NCI-H69 (cell line): ENCODE measurements at regions not wholly inside any gene's neighbourhood (a gene's known extent, or its start where the extent isn't known, plus 50 kb on each side); places are given as distances from the start of the nearest gene placed in this dataset.
"Not testable (repeated sequence)": the region's sequence is repeated elsewhere in the genome, so short reads cannot be mapped to it uniquely, and the experiment has no call there.

ENCODE experiments used
- DNase-seq: peaks from one replicate; lab custom pipeline; 2025; lab: John Stamatoyannopoulos, UW

GRCh38 chr4:38333219-38333618 lies 330.8 kb upstream of the KLF3 start:
- DNase-seq: no peak

- no peak for DNase-seq
Observed at GRCh38 chr4:38334791-38335190, 329.2 kb upstream of the KLF3 start.

- not testable (repeated sequence) for DNase-seq
Observed at GRCh38 chr4:38338939-38339338, 325.1 kb upstream of the KLF3 start.

- peak; percentile 47 for DNase-seq
Observed at GRCh38 chr4:38343608-38344007, 320.4 kb upstream of the KLF3 start.

GRCh38 chr4:38344929-38345328 lies 319.1 kb upstream of the KLF3 start:
- DNase-seq: no peak

- DNase-seq: no peak
Observed at GRCh38 chr4:38347251-38347650, 316.7 kb upstream of the KLF3 start.

- DNase-seq: no peak
Observed at GRCh38 chr4:38354421-38354820, 309.6 kb upstream of the KLF3 start.

- DNase-seq: no peak
Observed at GRCh38 chr4:38354872-38355271, 309.1 kb upstream of the KLF3 start.

- no peak for DNase-seq
Observed at GRCh38 chr4:38356686-38357085, 307.3 kb upstream of the KLF3 start.

- DNase-seq: no peak
Observed at GRCh38 chr4:38357546-38357945, 306.5 kb upstream of the KLF3 start.

GRCh38 chr4:38359113-38359512 lies 304.9 kb upstream of the KLF3 start:
- DNase-seq: no peak

- DNase-seq: no peak
Observed at GRCh38 chr4:38360201-38360600, 303.8 kb upstream of the KLF3 start.

GRCh38 chr4:38364383-38364963 lies 299.5 kb upstream of the KLF3 start:
- peak; percentile 90 for DNase-seq

GRCh38 chr4:38365261-38365660 lies 298.7 kb upstream of the KLF3 start:
- DNase-seq: peak; percentile 47

- DNase-seq: peak; percentile 79
Observed at GRCh38 chr4:38365748-38366310, 298.2 kb upstream of the KLF3 start.

GRCh38 chr4:38366456-38366855 lies 297.5 kb upstream of the KLF3 start:
- peak; percentile 51 for DNase-seq

- peak; percentile 0 for DNase-seq
Observed at GRCh38 chr4:38366997-38367396, 297.0 kb upstream of the KLF3 start.

GRCh38 chr4:38367642-38368174 lies 296.3 kb upstream of the KLF3 start:
- DNase-seq: no peak

- DNase-seq: no peak
Observed at GRCh38 chr4:38368613-38369012, 295.4 kb upstream of the KLF3 start.

GRCh38 chr4:38371391-38371851 lies 292.6 kb upstream of the KLF3 start:
- DNase-seq: peak; percentile 22

GRCh38 chr4:38373375-38373774 lies 290.6 kb upstream of the KLF3 start:
- DNase-seq: no peak

GRCh38 chr4:38377195-38377594 lies 286.8 kb upstream of the KLF3 start:
- DNase-seq: no peak

- no peak for DNase-seq
Observed at GRCh38 chr4:38378478-38378877, 285.5 kb upstream of the KLF3 start.

GRCh38 chr4:38381788-38382187 lies 282.2 kb upstream of the KLF3 start:
- DNase-seq: no peak
